ENCODE measurements at regions not wholly inside any gene's neighbourhood (a gene's known extent, or its start where the extent isn't known, plus 50 kb on each side); places are given as distances from the start of the nearest gene placed in this dataset.

DNA sequence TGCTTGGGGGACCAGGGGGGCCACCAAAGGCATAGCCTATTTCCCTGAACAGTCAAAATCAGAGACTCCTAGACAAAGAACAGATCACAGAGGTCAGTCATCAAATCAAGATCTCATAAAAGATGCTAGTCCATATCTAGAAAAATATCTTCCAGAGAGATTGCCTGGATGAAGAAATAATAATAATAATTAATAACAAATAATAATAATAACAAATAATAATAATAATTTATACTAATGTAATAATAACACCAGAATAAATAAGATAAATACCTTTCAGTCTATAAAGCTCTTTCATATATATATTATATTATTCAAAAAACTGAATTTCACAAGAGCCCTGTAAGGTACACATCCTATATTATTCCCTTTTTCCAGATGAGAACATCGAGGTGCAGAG is 129.6 kb downstream of the PAX1 start:
- no peak overlapping the region for H3K4me3 Mint-ChIP-seq
- H3K36me3 Mint-ChIP-seq (ENCODE audit: insufficient read depth in 1 of 3, low read depth in 3 of 3) = no peaks in the 10 kb centered on the region
- H4K8ac ChIP-seq (replicated peaks; ENCODE audit: insufficient read length, low read depth, low read length) = no peak overlapping the region
- H3K9me3 Mint-ChIP-seq = no peaks in the 10 kb centered on the region
- no peak for DNase-seq
- no peak overlapping the region for H2BK20ac ChIP-seq (ENCODE audit: low read depth, low read length, poor library complexity, severe bottlenecking)
- no peaks in the 10 kb centered on the region for H3K23me2 ChIP-seq (ENCODE audit: insufficient read length, low read depth, low read length, poor library complexity, severe bottlenecking)
- no peak overlapping the region for H2AFZ ChIP-seq (ENCODE audit: low read length)
- no peak overlapping the region for H3K23ac ChIP-seq (ENCODE audit: insufficient read length, low read depth, low read length)
- H3K27ac Mint-ChIP-seq = no peak overlapping the region
- H3K27me3 ChIP-seq (ENCODE audit: insufficient read depth, low read length) = no peaks in the 10 kb centered on the region
- no peak overlapping the region for H2BK12ac ChIP-seq (ENCODE audit: insufficient read length, low read depth, low read length)
- H3K79me2 ChIP-seq (ENCODE audit: insufficient read depth, low read length) = no peaks in the 10 kb centered on the region
- H3K4me2 ChIP-seq (ENCODE audit: insufficient read depth, insufficient read length, low read length) = no peak overlapping the region
- H3K9ac ChIP-seq (ENCODE audit: extremely low read depth, insufficient read length, low read length) = no peak overlapping the region
- peaks cover 5% of the 10 kb centered on the region; the same call in 1 of the 2 replicates for H3K27me3 Mint-ChIP-seq (ENCODE audit: low read depth)
- no peak overlapping the region for H3K4ac ChIP-seq (ENCODE audit: low read depth, low read length)
- WGBS (ENCODE audit: extremely low coverage, insufficient read length, low lambda C conversion rate) = no CpG with 5 or more reads among the region's 1 CpG
- H4K20me1 ChIP-seq (ENCODE audit: control insufficient read depth, insufficient read depth, insufficient read length) = no peaks in the 10 kb centered on the region
- no peaks in the 10 kb centered on the region for H3K79me1 ChIP-seq (ENCODE audit: insufficient read depth, low read depth, low read length, poor library complexity, severe bottlenecking)
- no peak overlapping the region for H3T11ph ChIP-seq (ENCODE audit: low read length)
- no peaks in the 10 kb centered on the region for H3K4me1 Mint-ChIP-seq
- H3K27ac ChIP-seq (ENCODE audit: insufficient read length, low read depth, low read length) = no peak overlapping the region
- no peak overlapping the region for H4K91ac ChIP-seq (ENCODE audit: insufficient read length, low read depth, low read length)
- H4K5ac ChIP-seq (ENCODE audit: insufficient read length, low read depth, low read length) = no peak overlapping the region
- no peaks in the 10 kb centered on the region for H3K4me1 ChIP-seq (ENCODE audit: insufficient read depth, low read length)
- H3K9me3 ChIP-seq (ENCODE audit: control insufficient read depth, low read depth, low read length) = no peaks in the 10 kb centered on the region
- TF ChIP-seq, protein P1, sequence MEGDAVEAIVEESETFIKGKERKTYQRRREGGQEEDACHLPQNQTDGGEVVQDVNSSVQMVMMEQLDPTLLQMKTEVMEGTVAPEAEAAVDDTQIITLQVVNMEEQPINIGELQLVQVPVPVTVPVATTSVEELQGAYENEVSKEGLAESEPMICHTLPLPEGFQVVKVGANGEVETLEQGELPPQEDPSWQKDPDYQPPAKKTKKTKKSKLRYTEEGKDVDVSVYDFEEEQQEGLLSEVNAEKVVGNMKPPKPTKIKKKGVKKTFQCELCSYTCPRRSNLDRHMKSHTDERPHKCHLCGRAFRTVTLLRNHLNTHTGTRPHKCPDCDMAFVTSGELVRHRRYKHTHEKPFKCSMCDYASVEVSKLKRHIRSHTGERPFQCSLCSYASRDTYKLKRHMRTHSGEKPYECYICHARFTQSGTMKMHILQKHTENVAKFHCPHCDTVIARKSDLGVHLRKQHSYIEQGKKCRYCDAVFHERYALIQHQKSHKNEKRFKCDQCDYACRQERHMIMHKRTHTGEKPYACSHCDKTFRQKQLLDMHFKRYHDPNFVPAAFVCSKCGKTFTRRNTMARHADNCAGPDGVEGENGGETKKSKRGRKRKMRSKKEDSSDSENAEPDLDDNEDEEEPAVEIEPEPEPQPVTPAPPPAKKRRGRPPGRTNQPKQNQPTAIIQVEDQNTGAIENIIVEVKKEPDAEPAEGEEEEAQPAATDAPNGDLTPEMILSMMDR (conservative IDR thresholded peaks at IDR 0.05) = no peak
- H2BK120ac ChIP-seq (ENCODE audit: low read depth, low read length, poor library complexity, severe bottlenecking) = no peak overlapping the region
- H2AK5ac ChIP-seq (ENCODE audit: insufficient read length, low read length) = no peak overlapping the region
- no peak overlapping the region for H2BK15ac ChIP-seq (ENCODE audit: low read depth, low read length)
- H3K56ac ChIP-seq (ENCODE audit: insufficient read length, low read depth, low read length) = no peak overlapping the region
- H3K14ac ChIP-seq (ENCODE audit: insufficient read depth, low read length) = no peak overlapping the region
- H3K18ac ChIP-seq (ENCODE audit: insufficient read length, low read depth, low read length) = no peak overlapping the region
- H2BK5ac ChIP-seq (ENCODE audit: insufficient read length, low read length) = no peak overlapping the region

All from H9 (cell line).